ENCODE measurements at regions not wholly inside any gene's neighbourhood (a gene's known extent, or its start where the extent isn't known, plus 50 kb on each side); places are given as distances from the start of the nearest gene placed in this dataset.

GRCh38 chr12:88775742-88776151 lies 195.5 kb upstream of the KITLG start:
- no peak overlapping the region for H3K4me2 ChIP-seq (ENCODE audit: low read length)
- H3K27me3 ChIP-seq (ENCODE audit: insufficient read depth, low read length), result no peaks in the 10 kb centered on the region
- no peaks in the 10 kb centered on the region for H3K79me2 ChIP-seq (ENCODE audit: control insufficient read depth, insufficient read depth, low read length, poor library complexity)
- H3K9ac ChIP-seq (ENCODE audit: low read length), result no peak overlapping the region
- no peak overlapping the region for H3K14ac ChIP-seq (ENCODE audit: low read length)
- H3K36me3 ChIP-seq (ENCODE audit: control insufficient read depth in 1 of 2, insufficient read depth in 2 of 2, low read length in 2 of 2), result no peaks in the 10 kb centered on the region
- H3K4me3 ChIP-seq (ENCODE audit: low read depth, low read length), result no peak overlapping the region
- H3K27ac ChIP-seq (ENCODE audit: low read depth, low read length), result no peak overlapping the region
- no peak overlapping the region for H2AK5ac ChIP-seq (ENCODE audit: low read length)
- no peak overlapping the region for H3K23ac ChIP-seq (ENCODE audit: low read length)
- no CpG with 5 or more reads among the region's 3 CpGs for WGBS (ENCODE audit: extremely low coverage, insufficient coverage, insufficient read length)
- H2BK12ac ChIP-seq (ENCODE audit: low read length), result no peak overlapping the region
- no peak for DNase-seq
- no peak overlapping the region for H4K8ac ChIP-seq (ENCODE audit: low read depth, low read length)
- no peak overlapping the region for H3K4ac ChIP-seq (ENCODE audit: low read depth, low read length)
- H4K91ac ChIP-seq (ENCODE audit: low read depth, low read length), result no peak overlapping the region
- H3K79me1 ChIP-seq (ENCODE audit: low read length), result no peaks in the 10 kb centered on the region
- no peak overlapping the region for H2AFZ ChIP-seq (ENCODE audit: insufficient read depth, low read length, poor library complexity)
- no peak overlapping the region for H2BK120ac ChIP-seq (ENCODE audit: insufficient read depth, low read length, poor library complexity)
- no peak overlapping the region for H3K18ac ChIP-seq (ENCODE audit: low read length)
- no peak overlapping the region for H2BK5ac ChIP-seq (ENCODE audit: low read depth, low read length, poor library complexity)
- no peaks in the 10 kb centered on the region for H3K4me1 ChIP-seq (ENCODE audit: control insufficient read depth in 1 of 2, insufficient read depth in 2 of 2, low read length in 2 of 2)
- no peaks in the 10 kb centered on the region for H3K9me3 ChIP-seq (ENCODE audit: insufficient read depth, low read depth, low read length)
- H4K12ac ChIP-seq (ENCODE audit: low read depth, low read length), result no peak overlapping the region

GRCh38 chr12:88767699-88768098 lies 187.4 kb upstream of the KITLG start:
- Histone ChIP-seq H3K18ac (ENCODE audit: low read length) (no peak overlapping the region), H3K79me1 (ENCODE audit: low read length) (no peaks in the 10 kb centered on the region), H2BK120ac (ENCODE audit: insufficient read depth, low read length, poor library complexity) (no peak overlapping the region), H3K79me2 (ENCODE audit: control insufficient read depth, insufficient read depth, low read length, poor library complexity) (no peaks in the 10 kb centered on the region), H3K4me1 (ENCODE audit: control insufficient read depth in 1 of 2, insufficient read depth in 2 of 2, low read length in 2 of 2) (no peaks in the 10 kb centered on the region), H4K91ac (ENCODE audit: low read depth, low read length) (no peak overlapping the region), H3K36me3 (ENCODE audit: control insufficient read depth in 1 of 2, insufficient read depth in 2 of 2, low read length in 2 of 2) (no peaks in the 10 kb centered on the region), H3K23ac (ENCODE audit: low read length) (no peak overlapping the region), H2BK12ac (ENCODE audit: low read length) (no peak overlapping the region), H3K4me2 (ENCODE audit: low read length) (no peak overlapping the region), H4K12ac (ENCODE audit: low read depth, low read length) (no peak overlapping the region), H3K4me3 (ENCODE audit: low read depth, low read length) (no peak overlapping the region), H3K27me3 (ENCODE audit: insufficient read depth, low read length) (no peaks in the 10 kb centered on the region), H3K14ac (ENCODE audit: low read length) (no peak overlapping the region), H4K8ac (ENCODE audit: low read depth, low read length) (no peak overlapping the region), H2AFZ (ENCODE audit: insufficient read depth, low read length, poor library complexity) (no peak overlapping the region), H2AK5ac (ENCODE audit: low read length) (no peak overlapping the region), H3K4ac (ENCODE audit: low read depth, low read length) (no peak overlapping the region), H3K27ac (ENCODE audit: low read depth, low read length) (no peak overlapping the region), H3K9me3 (ENCODE audit: insufficient read depth, low read depth, low read length) (no peaks in the 10 kb centered on the region), H2BK5ac (ENCODE audit: low read depth, low read length, poor library complexity) (no peak overlapping the region), H3K9ac (ENCODE audit: low read length) (no peak overlapping the region)
- DNase-seq, result no peak
- WGBS (ENCODE audit: extremely low coverage, insufficient coverage, insufficient read length), result no CpG with 5 or more reads among the region's 1 CpG

GRCh38 chr12:88764781-88765480 lies 184.7 kb upstream of the KITLG start:
- Histone ChIP-seq H3K14ac (ENCODE audit: low read length) (no peak overlapping the region), H3K23ac (ENCODE audit: low read length) (no peak overlapping the region), H3K79me2 (ENCODE audit: control insufficient read depth, insufficient read depth, low read length, poor library complexity) (no peaks in the 10 kb centered on the region), H3K79me1 (ENCODE audit: low read length) (no peaks in the 10 kb centered on the region), H3K4me3 (ENCODE audit: low read depth, low read length) (no peak overlapping the region), H4K91ac (ENCODE audit: low read depth, low read length) (no peak overlapping the region), H3K18ac (ENCODE audit: low read length) (no peak overlapping the region), H3K36me3 (ENCODE audit: control insufficient read depth in 1 of 2, insufficient read depth in 2 of 2, low read length in 2 of 2) (no peaks in the 10 kb centered on the region), H3K27ac (ENCODE audit: low read depth, low read length) (no peak overlapping the region), H4K8ac (ENCODE audit: low read depth, low read length) (no peak overlapping the region), H2AK5ac (ENCODE audit: low read length) (no peak overlapping the region), H3K4ac (ENCODE audit: low read depth, low read length) (no peak overlapping the region), H2BK120ac (ENCODE audit: insufficient read depth, low read length, poor library complexity) (no peak overlapping the region), H2AFZ (ENCODE audit: insufficient read depth, low read length, poor library complexity) (no peak overlapping the region), H3K9ac (ENCODE audit: low read length) (no peak overlapping the region), H3K4me2 (ENCODE audit: low read length) (no peak overlapping the region), H3K4me1 (ENCODE audit: control insufficient read depth in 1 of 2, insufficient read depth in 2 of 2, low read length in 2 of 2) (no peaks in the 10 kb centered on the region), H2BK5ac (ENCODE audit: low read depth, low read length, poor library complexity) (no peak overlapping the region), H3K27me3 (ENCODE audit: insufficient read depth, low read length) (no peaks in the 10 kb centered on the region), H2BK12ac (ENCODE audit: low read length) (no peak overlapping the region), H3K9me3 (ENCODE audit: insufficient read depth, low read depth, low read length) (no peaks in the 10 kb centered on the region), H4K12ac (ENCODE audit: low read depth, low read length) (no peak overlapping the region)
- WGBS (ENCODE audit: extremely low coverage, insufficient coverage, insufficient read length), result no CpG with 5 or more reads among the region's 3 CpGs
- DNase-seq, result no peak

- Histone ChIP-seq H4K8ac (ENCODE audit: low read depth, low read length) (no peak overlapping the region), H3K23ac (ENCODE audit: low read length) (no peak overlapping the region)
These were observed 183.3 kb upstream of the KITLG start for GRCh38 chr12:88763536-88764100.

More at GRCh38 chr12:88763536-88764100, 183.3 kb upstream of the KITLG start:
- Histone ChIP-seq H3K14ac (ENCODE audit: low read length) (no peak overlapping the region), H4K12ac (ENCODE audit: low read depth, low read length) (no peak overlapping the region), H3K4ac (ENCODE audit: low read depth, low read length) (no peak overlapping the region), H3K9me3 (ENCODE audit: insufficient read depth, low read depth, low read length) (no peaks in the 10 kb centered on the region), H3K9ac (ENCODE audit: low read length) (no peak overlapping the region), H3K79me2 (ENCODE audit: control insufficient read depth, insufficient read depth, low read length, poor library complexity) (no peaks in the 10 kb centered on the region), H3K36me3 (ENCODE audit: control insufficient read depth in 1 of 2, insufficient read depth in 2 of 2, low read length in 2 of 2) (no peaks in the 10 kb centered on the region), H3K4me1 (ENCODE audit: control insufficient read depth in 1 of 2, insufficient read depth in 2 of 2, low read length in 2 of 2) (no peaks in the 10 kb centered on the region), H4K91ac (ENCODE audit: low read depth, low read length) (no peak overlapping the region), H2BK12ac (ENCODE audit: low read length) (no peak overlapping the region), H2AK5ac (ENCODE audit: low read length) (no peak overlapping the region), H3K18ac (ENCODE audit: low read length) (no peak overlapping the region), H2BK120ac (ENCODE audit: insufficient read depth, low read length, poor library complexity) (no peak overlapping the region), H3K4me2 (ENCODE audit: low read length) (no peak overlapping the region), H3K27me3 (ENCODE audit: insufficient read depth, low read length) (no peaks in the 10 kb centered on the region), H3K27ac (ENCODE audit: low read depth, low read length) (no peak overlapping the region), H3K4me3 (ENCODE audit: low read depth, low read length) (no peak overlapping the region), H2AFZ (ENCODE audit: insufficient read depth, low read length, poor library complexity) (no peak overlapping the region), H3K79me1 (ENCODE audit: low read length) (no peaks in the 10 kb centered on the region), H2BK5ac (ENCODE audit: low read depth, low read length, poor library complexity) (no peak overlapping the region)
- DNase-seq, result peak; percentile 3 to 42
- no CpG with 5 or more reads among the region's 1 CpG for WGBS (ENCODE audit: extremely low coverage, insufficient coverage, insufficient read length)

Data from trophoblast cell (in vitro differentiated cells and primary cell).